DND-41 (cell line): ENCODE measurements at regions not wholly inside any gene's neighbourhood (a gene's known extent, or its start where the extent isn't known, plus 50 kb on each side); places are given as distances from the start of the nearest gene placed in this dataset.

ENCODE experiments used
- CTCF ChIP-seq: IDR thresholded peaks from 2 replicates; pipeline ENCODE4 v1.5.1; 2012; ENCODE audit warnings: borderline replicate concordance, low read length, moderate library complexity, mild to moderate bottlenecking; ENCODE audit not compliant: poor library complexity, severe bottlenecking; ENCODE audit errors: extremely low read depth
- EZH2 ChIP-seq: IDR thresholded peaks from 3 replicates; pipeline ENCODE4 v1.6.1; 2012; ENCODE audit warnings: borderline replicate concordance, low read depth, mild to moderate bottlenecking, moderate library complexity, low read length, inconsistent platforms; ENCODE audit not compliant: severe bottlenecking

- TF ChIP-seq CTCF, result no peak
- TF ChIP-seq EZH2, result no peak
Observed at GRCh38 chr22:49676230-49676629, 151.4 kb downstream of the BRD1 start.
